ENCODE measurements at regions not wholly inside any gene's neighbourhood (a gene's known extent, or its start where the extent isn't known, plus 50 kb on each side); places are given as distances from the start of the nearest gene placed in this dataset.
"Not testable (repeated sequence)": the region's sequence is repeated elsewhere in the genome, so short reads cannot be mapped to it uniquely, and the experiment has no call there.

DNA sequence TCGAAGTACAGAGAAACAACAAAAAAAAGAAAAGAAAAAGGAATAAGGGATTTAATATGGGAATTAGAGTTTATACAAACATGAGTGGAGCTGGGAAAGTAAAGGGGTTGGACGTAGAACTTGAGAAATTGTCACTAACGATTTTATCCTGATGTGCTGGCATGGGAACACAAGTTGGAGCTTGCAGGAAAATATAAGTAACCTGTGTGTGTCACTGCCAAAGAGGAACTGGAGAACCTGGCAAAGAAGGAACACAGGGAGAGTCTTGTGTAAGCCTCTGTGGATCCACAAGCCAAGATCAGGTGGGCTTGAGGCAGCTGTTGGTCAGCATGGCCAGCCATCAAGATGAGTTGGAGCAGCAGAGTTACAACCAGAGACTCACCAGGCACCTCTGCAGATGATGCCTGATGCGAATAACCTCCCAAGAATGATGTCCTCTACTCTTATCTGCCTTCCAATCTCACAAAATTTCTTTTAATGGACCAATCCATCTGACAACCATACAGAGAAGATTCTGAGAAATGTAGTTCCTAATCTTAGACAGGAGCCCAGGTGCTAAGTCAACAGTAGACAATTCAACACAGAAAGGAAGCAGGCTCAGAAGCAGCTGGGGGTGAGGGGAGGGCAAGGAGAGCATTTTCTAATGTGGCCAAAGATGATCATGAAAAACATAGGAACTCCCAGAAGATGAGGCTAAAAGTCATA, 77.0 kb upstream of the SPOPL start:
- H3K4me1 Mint-ChIP-seq (ENCODE audit: low read depth), result no peaks in the 10 kb centered on the region
- H3K27me3 Mint-ChIP-seq (ENCODE audit: low read depth), result peaks cover 5% of the 10 kb centered on the region
- no peak overlapping the region for H3K4me3 Mint-ChIP-seq
- ATAC-seq (no peak), DNase-seq (no peak)
- H3K36me3 Mint-ChIP-seq (ENCODE audit: insufficient read depth), result no peaks in the 10 kb centered on the region
- H3K9me3 Mint-ChIP-seq, result peaks cover 24% of the 10 kb centered on the region

GRCh38 chr2:138426116-138426515, 75.5 kb upstream of the SPOPL start:
- not testable (repeated sequence) for ATAC-seq; H3K4me3 Mint-ChIP-seq; DNase-seq; H3K4me1 Mint-ChIP-seq (ENCODE audit: low read depth); H3K36me3 Mint-ChIP-seq (ENCODE audit: insufficient read depth); H3K27me3 Mint-ChIP-seq (ENCODE audit: low read depth)
- H3K9me3 Mint-ChIP-seq, result peaks cover 24% of the 10 kb centered on the region

- no peak for DNase-seq
- Mint-ChIP-seq H3K36me3 (ENCODE audit: insufficient read depth) (no peaks in the 10 kb centered on the region), H3K9me3 (peaks cover 24% of the 10 kb centered on the region), H3K4me3 (no peak overlapping the region), H3K27me3 (ENCODE audit: low read depth) (peaks cover 5% of the 10 kb centered on the region), H3K4me1 (ENCODE audit: low read depth) (peaks cover 3% of the 10 kb centered on the region)
- ATAC-seq, result no peak
Measured at GRCh38 chr2:138428710-138429440, 72.7 kb upstream of the SPOPL start.

- no peak for DNase-seq
- Mint-ChIP-seq H3K4me3 (no peak overlapping the region), H3K36me3 (ENCODE audit: insufficient read depth) (no peaks in the 10 kb centered on the region), H3K9me3 (peaks cover 21% of the 10 kb centered on the region), H3K4me1 (ENCODE audit: low read depth) (peaks cover 3% of the 10 kb centered on the region), H3K27me3 (ENCODE audit: low read depth) (peaks cover 5% of the 10 kb centered on the region)
- peak in 1 of 2 donors; percentile 67 for ATAC-seq
Measured at GRCh38 chr2:138430181-138430580, 71.4 kb upstream of the SPOPL start.

DNA sequence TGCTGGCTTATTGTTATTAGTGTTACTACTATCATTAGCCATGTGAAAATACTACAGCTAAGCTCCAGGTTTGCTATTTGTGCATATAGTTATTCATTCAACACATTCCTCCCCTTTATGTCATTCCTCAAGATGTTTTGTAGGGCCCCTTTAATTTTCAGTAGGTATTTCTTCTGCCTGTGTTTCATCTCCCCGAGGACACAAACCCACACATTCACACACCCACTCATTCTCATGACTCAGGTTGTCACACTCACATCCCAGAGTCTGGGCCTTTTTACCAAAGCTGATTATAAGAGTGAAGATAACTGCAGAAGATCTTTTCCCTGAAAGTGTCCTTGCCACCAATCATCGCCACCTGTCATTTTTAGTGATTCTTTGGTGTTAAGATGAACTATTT, 68.6 kb upstream of the SPOPL start:
- Mint-ChIP-seq H3K9me3 (peaks cover 7% of the 10 kb centered on the region), H3K4me3 (no peak overlapping the region), H3K36me3 (ENCODE audit: insufficient read depth) (no peaks in the 10 kb centered on the region), H3K4me1 (ENCODE audit: low read depth) (peaks cover 3% of the 10 kb centered on the region), H3K27me3 (ENCODE audit: low read depth) (peaks cover 5% of the 10 kb centered on the region)
- ATAC-seq (no peak), DNase-seq (no peak)

DNA sequence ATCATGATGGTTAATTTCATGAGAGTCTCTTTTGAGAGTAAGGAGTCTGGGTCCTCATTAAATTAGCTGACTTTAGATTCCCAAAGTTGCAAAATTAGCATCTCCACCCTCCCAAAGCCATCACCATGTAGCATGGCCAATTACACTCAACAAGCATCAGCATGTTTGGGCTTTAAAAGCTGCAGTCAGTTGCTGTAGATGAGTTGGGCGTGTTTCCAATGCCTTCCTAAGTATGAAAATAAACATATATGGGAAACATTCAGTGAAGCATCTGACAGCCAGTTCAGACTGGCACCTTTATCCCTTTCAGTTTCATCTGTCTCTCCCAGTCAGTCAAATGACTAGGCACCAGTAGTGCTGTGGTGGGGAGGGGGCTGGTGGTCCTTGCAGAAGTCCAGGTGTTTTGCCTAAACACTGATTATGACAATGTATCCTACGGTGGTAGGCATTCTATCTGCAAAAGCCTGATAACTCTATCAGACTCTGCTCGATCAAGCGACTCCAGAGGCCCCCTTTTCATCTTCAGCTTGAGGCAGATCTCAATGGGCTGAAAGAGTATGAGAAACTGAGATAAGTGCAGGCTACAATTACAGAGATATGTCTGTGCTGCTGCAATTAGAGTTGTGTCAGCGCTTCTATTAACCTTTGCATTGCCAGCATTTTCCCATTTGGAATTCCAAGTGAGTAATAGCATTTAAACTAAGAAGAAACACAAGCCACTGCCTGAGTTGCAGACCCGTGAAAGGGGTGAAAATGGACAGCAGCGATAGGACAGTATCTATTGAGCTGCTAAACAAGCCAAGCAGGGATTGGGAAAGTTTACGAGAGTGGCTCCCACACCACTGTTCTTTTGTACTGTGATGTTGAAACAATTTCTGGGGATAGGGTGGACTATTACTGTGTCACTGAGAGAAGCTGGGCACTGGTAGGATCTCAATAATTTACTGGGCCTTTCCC, 67.3 kb upstream of the SPOPL start:
- Mint-ChIP-seq H3K36me3 (ENCODE audit: insufficient read depth) (no peaks in the 10 kb centered on the region), H3K27me3 (ENCODE audit: low read depth) (no peaks in the 10 kb centered on the region), H3K9me3 (no peaks in the 10 kb centered on the region), H3K4me3 (no peak overlapping the region), H3K4me1 (ENCODE audit: low read depth) (peaks cover 3% of the 10 kb centered on the region)
- DNase-seq (no peak), ATAC-seq (no peak)

GRCh38 chr2:138435701-138436100, 65.9 kb upstream of the SPOPL start:
- no peaks in the 10 kb centered on the region for H3K9me3 Mint-ChIP-seq
- H3K27me3 Mint-ChIP-seq (ENCODE audit: low read depth), result no peaks in the 10 kb centered on the region
- H3K4me1 Mint-ChIP-seq (ENCODE audit: low read depth), result peaks cover 3% of the 10 kb centered on the region
- DNase-seq (no peak), ATAC-seq (no peak)
- H3K36me3 Mint-ChIP-seq (ENCODE audit: insufficient read depth), result no peaks in the 10 kb centered on the region
- no peak overlapping the region for H3K4me3 Mint-ChIP-seq

GRCh38 chr2:138439733-138440132, 61.8 kb upstream of the SPOPL start:
- Mint-ChIP-seq H3K4me1 (ENCODE audit: low read depth) (no peaks in the 10 kb centered on the region), H3K4me3 (no peak overlapping the region), H3K36me3 (ENCODE audit: insufficient read depth) (peaks cover 3% of the 10 kb centered on the region), H3K9me3 (no peaks in the 10 kb centered on the region), H3K27me3 (ENCODE audit: low read depth) (peaks cover 3% of the 10 kb centered on the region)
- DNase-seq (no peak), ATAC-seq (no peak)

DNA sequence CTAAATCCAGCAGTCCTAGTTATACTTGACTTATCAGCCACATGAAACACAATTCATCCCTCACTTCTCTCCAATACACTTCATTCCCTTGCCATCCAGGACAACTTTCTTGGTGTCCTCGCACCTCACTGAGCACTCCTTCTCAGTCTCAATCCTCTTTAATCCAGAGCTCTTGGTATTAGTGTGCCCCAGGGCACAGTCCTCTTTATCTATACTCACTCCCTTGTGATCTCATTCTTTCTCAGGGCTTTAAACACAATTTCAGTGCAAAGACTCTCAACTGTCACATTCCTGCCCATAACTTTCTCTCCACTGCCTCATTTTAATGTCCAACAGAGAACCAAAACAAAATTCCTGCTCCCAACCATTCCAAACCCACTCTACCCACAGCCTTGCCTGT, 60.8 kb upstream of the SPOPL start:
- peaks cover 3% of the 10 kb centered on the region for H3K27me3 Mint-ChIP-seq (ENCODE audit: low read depth)
- ATAC-seq (no peak), DNase-seq (no peak)

DNA sequence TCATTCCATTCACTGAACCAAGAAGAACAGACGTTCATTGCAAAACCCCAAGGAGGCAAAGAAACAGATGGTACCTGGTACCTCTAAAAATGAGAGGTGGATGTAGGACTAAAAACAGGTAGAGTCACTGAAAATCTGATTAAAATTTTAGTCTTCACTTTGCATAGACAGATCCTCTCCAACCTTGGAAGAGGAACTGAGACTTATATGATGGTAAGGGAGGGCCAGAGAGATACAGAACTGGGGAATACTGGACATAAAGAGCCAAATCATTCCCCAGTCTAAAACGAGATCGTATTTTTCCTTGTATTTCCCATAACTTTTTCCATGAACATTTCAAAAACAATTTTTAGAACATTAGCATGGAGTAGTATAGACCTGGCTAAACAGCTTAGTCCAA, 59.7 kb upstream of the SPOPL start:
- ATAC-seq (no peak), DNase-seq (no peak)
- peaks cover 3% of the 10 kb centered on the region for H3K36me3 Mint-ChIP-seq (ENCODE audit: insufficient read depth)
- no peaks in the 10 kb centered on the region for H3K9me3 Mint-ChIP-seq
- no peak overlapping the region for H3K4me3 Mint-ChIP-seq
- no peaks in the 10 kb centered on the region for H3K4me1 Mint-ChIP-seq (ENCODE audit: low read depth)
- peaks cover 3% of the 10 kb centered on the region for H3K27me3 Mint-ChIP-seq (ENCODE audit: low read depth)

More for the DNA sequence above, 60.8 kb upstream of the SPOPL start:
- Mint-ChIP-seq H3K4me3 (no peak overlapping the region), H3K9me3 (no peaks in the 10 kb centered on the region), H3K36me3 (ENCODE audit: insufficient read depth) (peaks cover 3% of the 10 kb centered on the region), H3K4me1 (ENCODE audit: low read depth) (no peaks in the 10 kb centered on the region)

DNA sequence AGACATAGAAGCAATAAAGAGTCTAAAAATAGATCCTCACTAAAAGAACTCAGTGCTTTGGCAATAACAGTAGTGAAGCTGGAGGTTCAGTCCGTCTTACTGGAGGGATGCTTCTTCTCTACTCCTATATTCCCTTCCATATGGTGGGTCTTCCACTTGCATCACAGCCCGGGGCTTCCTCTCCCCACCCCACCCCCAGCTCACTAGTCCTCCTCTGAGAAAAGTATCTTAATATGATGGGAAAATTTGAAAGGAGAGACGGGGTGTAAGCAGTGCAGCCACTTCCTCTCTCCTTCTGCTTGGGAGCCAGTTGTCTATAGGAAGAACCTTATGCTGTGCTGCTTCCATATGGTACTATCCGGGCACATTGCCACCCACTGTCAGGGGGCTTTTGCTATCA, 57.2 kb upstream of the SPOPL start:
- ATAC-seq (no peak), DNase-seq (no peak)
- Mint-ChIP-seq H3K4me3 (no peak overlapping the region), H3K27me3 (ENCODE audit: low read depth) (peaks cover 3% of the 10 kb centered on the region), H3K9me3 (no peaks in the 10 kb centered on the region), H3K36me3 (ENCODE audit: insufficient read depth) (peaks cover 3% of the 10 kb centered on the region), H3K4me1 (ENCODE audit: low read depth) (no peaks in the 10 kb centered on the region)

- H3K27me3 Mint-ChIP-seq (ENCODE audit: low read depth), result peaks cover 3% of the 10 kb centered on the region
- H3K4me1 Mint-ChIP-seq (ENCODE audit: low read depth), result no peaks in the 10 kb centered on the region
- no peak for DNase-seq
- no peaks in the 10 kb centered on the region for H3K9me3 Mint-ChIP-seq
- no peak overlapping the region for H3K4me3 Mint-ChIP-seq
- H3K36me3 Mint-ChIP-seq (ENCODE audit: insufficient read depth), result peaks cover 3% of the 10 kb centered on the region
- ATAC-seq, result no peak
Measured at GRCh38 chr2:138445227-138445626, 56.3 kb upstream of the SPOPL start.

DNA sequence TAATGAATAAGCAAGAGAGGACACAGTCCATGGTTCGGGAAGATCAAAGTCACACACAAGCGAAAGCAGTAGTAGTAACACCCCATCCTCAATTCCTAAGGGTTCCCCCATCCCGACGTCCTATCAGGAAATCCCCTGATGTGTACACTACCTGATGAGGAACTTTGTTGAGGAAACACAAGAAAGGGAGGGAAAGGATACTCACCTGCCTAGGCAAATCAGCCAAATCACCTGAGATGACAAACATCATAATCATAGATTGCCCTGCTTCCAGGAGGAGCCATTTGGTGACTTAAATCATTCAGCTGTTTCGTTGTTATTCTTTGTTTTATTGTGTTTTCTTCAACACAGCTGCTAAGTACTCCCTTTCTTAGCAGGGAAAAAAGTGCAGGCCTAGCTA, 55.5 kb upstream of the SPOPL start:
- H3K4me3 Mint-ChIP-seq, result no peak overlapping the region
- peaks cover 3% of the 10 kb centered on the region for H3K27me3 Mint-ChIP-seq (ENCODE audit: low read depth)
- DNase-seq (no peak), ATAC-seq (no peak)
- no peaks in the 10 kb centered on the region for H3K4me1 Mint-ChIP-seq (ENCODE audit: low read depth)
- H3K36me3 Mint-ChIP-seq (ENCODE audit: insufficient read depth), result peaks cover 3% of the 10 kb centered on the region
- H3K9me3 Mint-ChIP-seq, result no peaks in the 10 kb centered on the region

- Mint-ChIP-seq H3K9me3 (no peaks in the 10 kb centered on the region), H3K27me3 (ENCODE audit: low read depth) (no peaks in the 10 kb centered on the region)
- no peak for DNase-seq
Measured at GRCh38 chr2:138447889-138448570, 53.5 kb upstream of the SPOPL start.

More at GRCh38 chr2:138447889-138448570, 53.5 kb upstream of the SPOPL start:
- Mint-ChIP-seq H3K36me3 (ENCODE audit: insufficient read depth) (no peaks in the 10 kb centered on the region), H3K4me3 (no peak overlapping the region), H3K4me1 (ENCODE audit: low read depth) (no peaks in the 10 kb centered on the region)
- no peak for ATAC-seq

Data from activated T-cell treated with anti-CD3 and anti-CD28 coated beads, Interleukin-2, amount 50 U/mL, for 4 hours (primary cell).